Thyroid gland (tissue), 4 donors: ENCODE measurements at regions not wholly inside any gene's neighbourhood (a gene's known extent, or its start where the extent isn't known, plus 50 kb on each side); places are given as distances from the start of the nearest gene placed in this dataset.

ENCODE experiments used
- DNase-seq, 2 donors: peaks; one replicate each; pipeline ENCODE4 v3.0.0-alpha.2; 2019
- H3K27ac ChIP-seq, 3 donors: fragments of 200-600 bp; sonication (generic); 1 replicate in 2 of 3; 2 replicates in 1 of 3; pipeline ENCODE4 v1.5.1; 2016 to 2019; ENCODE audit warnings: mild to moderate bottlenecking in 1 of 3, moderate library complexity in 1 of 3
- H3K27me3 ChIP-seq: fragments of 200-600 bp; sonication (generic); one replicate; pipeline ENCODE4 v1.5.1; 2019
- H3K36me3 ChIP-seq, 2 donors: fragments of 200-600 bp; sonication (generic); one replicate each; pipeline ENCODE4 v1.5.1; 2016 to 2019
- H3K4me1 ChIP-seq, 2 donors: fragments of 200-600 bp; sonication (generic); one replicate each; pipeline ENCODE4 v1.5.1; 2017 to 2019
- H3K4me3 ChIP-seq, 3 donors: fragments of 200-600 bp; sonication (generic); replicated peaks in 1 of 3; 1 replicate in 2 of 3; 2 replicates in 1 of 3; pipeline ENCODE4 v1.5.1; 2016; ENCODE audit warnings: mild to moderate bottlenecking in 1 of 3
- H3K9me3 ChIP-seq: fragments of 200-600 bp; sonication (generic); one replicate; pipeline ENCODE4 v1.5.1; 2017
- CTCF ChIP-seq, 6 experiments: fragments of 200-600 bp in 3 of 6; fragments of 450-650 bp in 3 of 6; sonication (generic) in 3 of 6; IDR thresholded peaks; one replicate each; pipeline ENCODE4 v1.5.1; 2016 to 2019; ENCODE audit warnings: antibody characterized with exemption in 6 of 6, mild to moderate bottlenecking in 2 of 6, inconsistent platforms in 1 of 6, moderate library complexity in 1 of 6
- POLR2A ChIP-seq, 2 donors: fragments of 450-650 bp; IDR thresholded peaks; one replicate each; pipeline ENCODE4 v1.6.1; 2017; ENCODE audit warnings: antibody characterized with exemption in 2 of 2, mild to moderate bottlenecking in 2 of 2, moderate library complexity in 1 of 2
- WGBS, 2 donors: methylation state at CpG; one replicate each; pipeline ENCODE4 v1.1.5; 2017; 5-methylcytosine and 5-hydroxymethylcytosine counted together
- intact Hi-C: fragments of 100-400 bp; cut with DNase I; formaldehyde crosslinking; loops from one replicate; pipeline ENCODE4 v1.15.1; 2023

- Histone ChIP-seq H3K4me1 (no peaks in the 10 kb centered on the region), H3K27me3 (no peaks in the 10 kb centered on the region), H3K27ac (no peak overlapping the region), H3K9me3 (no peaks in the 10 kb centered on the region), H3K4me3 (no peak overlapping the region), H3K36me3 (no peaks in the 10 kb centered on the region)
- intact Hi-C loops, result no loop called here
- DNase-seq, result no peak
- no peak for TF ChIP-seq POLR2A (IDR thresholded peaks at IDR 0.05)
- no peak for TF ChIP-seq CTCF (IDR thresholded peaks at IDR 0.05)
- WGBS, 2 donors, result 32 to 39% methylated on average over 2 of the region's 2 CpGs
These were observed 50.5 kb upstream of the DLX2 start for GRCh38 chr2:172153156-172153555.

GRCh38 chr2:172153757-172154156 is 51.1 kb upstream of the DLX2 start:
- intact Hi-C loops, result no loop called here
- H3K36me3 ChIP-seq, result no peaks in the 10 kb centered on the region
- no peak overlapping the region for H3K27ac ChIP-seq
- H3K4me1 ChIP-seq, result no peaks in the 10 kb centered on the region
- H3K4me3 ChIP-seq, result no peak overlapping the region
- TF ChIP-seq POLR2A (IDR thresholded peaks at IDR 0.05) (no peak), CTCF (IDR thresholded peaks at IDR 0.05) (no peak)
- no peaks in the 10 kb centered on the region for H3K27me3 ChIP-seq
- no peaks in the 10 kb centered on the region for H3K9me3 ChIP-seq
- DNase-seq, result no peak

- TF ChIP-seq POLR2A (IDR thresholded peaks at IDR 0.05) (no peak), CTCF (IDR thresholded peaks at IDR 0.05) (no peak)
These were observed 53.1 kb upstream of the DLX2 start for GRCh38 chr2:172155752-172156151.

GRCh38 chr2:172160839-172161238 is 58.1 kb upstream of the DLX2 start:
- Histone ChIP-seq H3K4me3 (no peak overlapping the region), H3K4me1 (no peaks in the 10 kb centered on the region), H3K27ac (no peak overlapping the region), H3K27me3 (no peaks in the 10 kb centered on the region), H3K9me3 (no peaks in the 10 kb centered on the region), H3K36me3 (no peaks in the 10 kb centered on the region)
- TF ChIP-seq POLR2A (IDR thresholded peaks at IDR 0.05), result no peak
- no peak for TF ChIP-seq CTCF (IDR thresholded peaks at IDR 0.05)
- intact Hi-C loops, result no loop called here
- no peak for DNase-seq
- 90 to 100% methylated on average over 1 of the region's 1 CpG for WGBS, 2 donors

More at GRCh38 chr2:172155752-172156151, 53.1 kb upstream of the DLX2 start:
- no peaks in the 10 kb centered on the region for H3K27me3 ChIP-seq
- intact Hi-C loops, result no loop called here
- WGBS, 2 donors, result 86 to 88% methylated on average over 12 of the region's 12 CpGs
- H3K36me3 ChIP-seq, result no peaks in the 10 kb centered on the region
- no peak overlapping the region for H3K27ac ChIP-seq
- H3K9me3 ChIP-seq, result no peaks in the 10 kb centered on the region
- H3K4me1 ChIP-seq, result no peaks in the 10 kb centered on the region
- H3K4me3 ChIP-seq, result no peak overlapping the region
- no peak for DNase-seq

GRCh38 chr2:172162225-172162733 is 59.6 kb upstream of the DLX2 start:
- no peaks in the 10 kb centered on the region for H3K27me3 ChIP-seq
- H3K9me3 ChIP-seq, result no peaks in the 10 kb centered on the region
- no peak overlapping the region for H3K27ac ChIP-seq
- no peak for TF ChIP-seq POLR2A (IDR thresholded peaks at IDR 0.05)
- TF ChIP-seq CTCF (IDR thresholded peaks at IDR 0.05), result no peak
- H3K4me1 ChIP-seq, result no peaks in the 10 kb centered on the region
- DNase-seq, result no peak
- 71 to 93% methylated on average over 3 of the region's 7 CpGs for WGBS, 2 donors
- H3K4me3 ChIP-seq, result no peak overlapping the region
- no peaks in the 10 kb centered on the region for H3K36me3 ChIP-seq
- intact Hi-C loops, result no loop called here
